ENCODE measurements at regions not wholly inside any gene's neighbourhood (a gene's known extent, or its start where the extent isn't known, plus 50 kb on each side); places are given as distances from the start of the nearest gene placed in this dataset.

- TF ChIP-seq TCF4 (CRISPR knock-in tag; IDR thresholded peaks at IDR 0.05; ENCODE audit: borderline replicate concordance) = no peak
- TF ChIP-seq PPARA (CRISPR knock-in tag; IDR thresholded peaks at IDR 0.05; ENCODE audit: borderline replicate concordance) = no peak
- TF ChIP-seq ZNF8 (CRISPR knock-in tag; IDR thresholded peaks at IDR 0.05) = no peak
- no peak for TF ChIP-seq TSHZ2 (CRISPR knock-in tag; IDR thresholded peaks at IDR 0.05)
- TF ChIP-seq, protein P1, sequence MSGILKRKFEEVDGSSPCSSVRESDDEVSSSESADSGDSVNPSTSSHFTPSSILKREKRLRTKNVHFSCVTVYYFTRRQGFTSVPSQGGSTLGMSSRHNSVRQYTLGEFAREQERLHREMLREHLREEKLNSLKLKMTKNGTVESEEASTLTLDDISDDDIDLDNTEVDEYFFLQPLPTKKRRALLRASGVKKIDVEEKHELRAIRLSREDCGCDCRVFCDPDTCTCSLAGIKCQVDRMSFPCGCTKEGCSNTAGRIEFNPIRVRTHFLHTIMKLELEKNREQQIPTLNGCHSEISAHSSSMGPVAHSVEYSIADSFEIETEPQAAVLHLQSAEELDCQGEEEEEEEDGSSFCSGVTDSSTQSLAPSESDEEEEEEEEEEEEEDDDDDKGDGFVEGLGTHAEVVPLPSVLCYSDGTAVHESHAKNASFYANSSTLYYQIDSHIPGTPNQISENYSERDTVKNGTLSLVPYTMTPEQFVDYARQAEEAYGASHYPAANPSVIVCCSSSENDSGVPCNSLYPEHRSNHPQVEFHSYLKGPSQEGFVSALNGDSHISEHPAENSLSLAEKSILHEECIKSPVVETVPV (CRISPR knock-in tag; IDR thresholded peaks at IDR 0.05) = no peak
- TF ChIP-seq ESRRG (CRISPR knock-in tag; IDR thresholded peaks at IDR 0.05) = no peak
- no peak for TF ChIP-seq ZFP30 (CRISPR knock-in tag; IDR thresholded peaks at IDR 0.05)
Observed at GRCh38 chr11:116644941-116645305, 127.9 kb downstream of the BUD13 start.
